RWPE1 (cell line): ENCODE measurements at regions not wholly inside any gene's neighbourhood (a gene's known extent, or its start where the extent isn't known, plus 50 kb on each side); places are given as distances from the start of the nearest gene placed in this dataset.
A peak's percentile ranks its signal among the peaks of the same experiment; 100 is the strongest.

ENCODE experiments used
- CTCF ChIA-PET: fragments of 350-600 bp; sonication (Branson Sonifier 250); formaldehyde crosslinking; extraction: SDS; loops from one replicate; lab custom pipeline; 2021; lab: Yijun Ruan, JAX
- POLR2A ChIA-PET: fragments of 400-600 bp; formaldehyde crosslinking; extraction: SDS; loops from one replicate; lab custom pipeline; 2020; ENCODE audit warnings: antibody characterized with exemption; ENCODE audit not compliant: low non-redundant PET; lab: Yijun Ruan, JAX
- DNase-seq: peaks from one replicate; pipeline ENCODE4 v3.0.0; 2012; ENCODE audit warnings: low spot score
- H3K27ac ChIP-seq: fragments of 450-650 bp; 2 replicates; pipeline ENCODE4 v1.5.1; 2017
- TF ChIP-seq, protein P1 (sequence below): fragments of 450-650 bp; conservative IDR thresholded peaks from 2 replicates; pipeline ENCODE4 v1.5.1; 2017; ENCODE audit warnings: low read depth, mild to moderate bottlenecking

DNA sequence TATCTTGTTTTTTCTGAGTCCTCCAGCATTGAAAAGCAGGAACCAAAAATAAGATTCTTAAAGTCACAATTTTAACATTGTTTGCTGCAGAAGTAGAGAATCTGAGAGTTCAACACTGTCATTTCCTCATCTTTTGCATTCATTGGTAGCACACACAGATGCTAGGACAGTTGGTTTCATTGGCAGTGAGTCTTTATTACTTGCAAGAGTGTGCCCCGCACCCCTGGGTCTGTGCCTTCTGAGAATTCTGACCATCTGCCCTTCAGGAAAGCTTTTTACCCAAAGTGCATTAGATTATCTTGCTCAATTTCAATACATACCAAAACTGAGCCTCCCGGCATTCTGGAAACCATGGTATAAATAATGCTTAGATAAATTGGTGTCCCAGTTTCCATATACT is 247.7 kb upstream of the SLITRK1 start:
- DNase-seq = no peak
- TF ChIP-seq, protein P1, sequence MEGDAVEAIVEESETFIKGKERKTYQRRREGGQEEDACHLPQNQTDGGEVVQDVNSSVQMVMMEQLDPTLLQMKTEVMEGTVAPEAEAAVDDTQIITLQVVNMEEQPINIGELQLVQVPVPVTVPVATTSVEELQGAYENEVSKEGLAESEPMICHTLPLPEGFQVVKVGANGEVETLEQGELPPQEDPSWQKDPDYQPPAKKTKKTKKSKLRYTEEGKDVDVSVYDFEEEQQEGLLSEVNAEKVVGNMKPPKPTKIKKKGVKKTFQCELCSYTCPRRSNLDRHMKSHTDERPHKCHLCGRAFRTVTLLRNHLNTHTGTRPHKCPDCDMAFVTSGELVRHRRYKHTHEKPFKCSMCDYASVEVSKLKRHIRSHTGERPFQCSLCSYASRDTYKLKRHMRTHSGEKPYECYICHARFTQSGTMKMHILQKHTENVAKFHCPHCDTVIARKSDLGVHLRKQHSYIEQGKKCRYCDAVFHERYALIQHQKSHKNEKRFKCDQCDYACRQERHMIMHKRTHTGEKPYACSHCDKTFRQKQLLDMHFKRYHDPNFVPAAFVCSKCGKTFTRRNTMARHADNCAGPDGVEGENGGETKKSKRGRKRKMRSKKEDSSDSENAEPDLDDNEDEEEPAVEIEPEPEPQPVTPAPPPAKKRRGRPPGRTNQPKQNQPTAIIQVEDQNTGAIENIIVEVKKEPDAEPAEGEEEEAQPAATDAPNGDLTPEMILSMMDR = no peak
- ChIA-PET POLR2A (no interaction called here), CTCF (no interaction called here)
- H3K27ac ChIP-seq = no peak overlapping the region

DNA sequence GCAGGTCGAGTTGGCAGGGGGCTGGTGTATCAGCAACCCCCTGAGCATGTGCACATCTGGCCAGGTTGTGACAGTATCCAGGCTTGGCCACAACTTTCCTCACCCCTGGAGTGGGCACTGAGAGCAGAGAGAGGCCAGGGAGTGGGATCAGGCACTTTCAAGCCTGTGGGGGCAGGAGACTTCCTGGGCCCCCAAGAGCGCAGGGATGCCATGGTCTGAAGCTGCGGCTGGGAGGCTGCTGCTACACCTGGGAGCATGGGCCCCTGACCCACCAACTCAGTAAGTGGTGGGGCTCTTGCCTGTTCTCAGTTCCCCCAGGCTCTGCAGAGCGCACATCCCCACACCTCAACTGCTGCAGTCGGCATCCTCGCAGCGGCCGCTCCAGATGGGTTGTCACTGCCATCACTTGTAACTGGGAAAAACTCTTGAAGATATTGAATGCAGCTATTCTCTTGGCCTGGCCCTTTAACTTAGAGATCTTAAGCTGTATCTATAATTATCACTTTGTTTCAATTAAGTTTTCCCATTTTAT is 245.4 kb upstream of the SLITRK1 start:
- H3K27ac ChIP-seq = no peak overlapping the region
- no peak for DNase-seq
- POLR2A ChIA-PET = no interaction called here
- TF ChIP-seq, protein P1 = no peak
- CTCF ChIA-PET = no interaction called here

DNA sequence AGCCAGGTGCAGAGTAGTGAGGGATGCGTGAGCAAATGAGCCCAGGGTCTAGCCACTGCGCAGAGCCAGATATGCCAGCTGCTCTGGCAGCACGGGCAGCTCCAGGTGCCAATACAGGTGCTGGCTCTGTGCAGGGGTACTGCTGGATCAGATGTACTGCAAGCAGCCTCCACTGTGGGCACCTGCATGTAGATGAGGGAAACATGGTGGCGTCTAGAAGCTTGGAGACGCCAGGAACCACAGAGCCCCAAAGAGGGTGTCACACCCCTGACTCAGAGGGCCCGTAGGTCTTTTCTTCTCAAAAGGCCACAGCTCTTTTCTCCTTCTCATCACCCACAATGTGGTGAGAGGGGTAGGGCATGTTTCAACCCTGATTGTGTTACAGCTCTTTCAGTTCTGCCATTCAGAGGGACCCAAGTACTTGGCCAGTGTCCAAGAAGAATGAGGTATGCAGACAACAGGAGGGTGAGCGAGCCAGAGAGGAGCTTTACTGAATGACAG is 244.4 kb upstream of the SLITRK1 start:
- ChIA-PET CTCF (no interaction called here), POLR2A (no interaction called here)
- H3K27ac ChIP-seq = no peak overlapping the region
- TF ChIP-seq, protein P1 = no peak
- no peak for DNase-seq

DNA sequence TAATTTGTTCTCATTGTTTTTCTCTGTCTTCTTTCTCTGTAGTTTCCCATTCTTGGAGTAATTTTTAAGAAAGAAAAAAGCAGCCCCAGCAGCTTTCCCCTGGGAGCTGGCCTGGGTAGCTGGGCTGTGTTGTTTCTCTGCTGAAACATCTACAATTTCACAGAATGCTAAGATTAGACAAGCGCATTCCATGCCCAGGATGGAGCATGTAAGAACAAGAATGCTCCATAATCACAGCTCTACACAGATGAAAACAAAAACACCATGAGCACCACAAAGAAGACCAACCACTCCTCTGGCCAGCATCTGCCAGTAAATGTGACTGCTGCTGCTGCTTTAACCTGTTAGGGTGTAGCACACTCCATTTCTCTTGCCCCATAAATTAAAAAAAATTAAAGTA is 239.2 kb upstream of the SLITRK1 start:
- ChIA-PET POLR2A (no interaction called here), CTCF (no interaction called here)
- DNase-seq = peak; percentile 32
- H3K27ac ChIP-seq = no peak overlapping the region
- TF ChIP-seq, protein P1 = no peak

DNA sequence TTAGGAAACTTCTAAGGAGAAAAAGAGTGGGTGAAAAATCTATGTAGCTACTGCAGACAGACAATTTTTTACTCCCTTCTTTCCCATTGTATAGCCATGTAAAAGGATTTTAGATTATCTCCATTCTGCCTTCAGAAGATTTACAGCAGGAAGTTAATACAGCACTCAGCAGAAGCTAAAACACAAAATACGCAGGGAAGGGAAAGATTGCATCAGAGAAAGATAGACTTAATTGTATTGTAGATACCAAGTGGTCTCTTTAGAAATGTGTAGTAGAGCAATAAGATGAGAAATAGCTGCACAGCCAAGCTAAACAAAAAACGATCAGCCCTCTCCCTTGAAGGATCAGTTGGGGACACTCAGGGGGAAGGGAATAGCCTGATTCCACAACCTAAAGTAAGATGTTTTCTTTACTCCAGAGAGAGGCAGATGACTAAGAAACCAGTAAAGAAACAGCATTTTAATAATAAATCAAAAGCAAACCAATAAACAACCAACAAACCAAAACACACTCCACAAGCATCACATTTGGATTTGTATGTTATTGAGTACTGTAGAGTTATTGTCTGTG is 236.7 kb upstream of the SLITRK1 start:
- TF ChIP-seq, protein P1 = no peak
- H3K27ac ChIP-seq = no peak overlapping the region
- ChIA-PET POLR2A (no interaction called here), CTCF (no interaction called here)
- DNase-seq = no peak

DNA sequence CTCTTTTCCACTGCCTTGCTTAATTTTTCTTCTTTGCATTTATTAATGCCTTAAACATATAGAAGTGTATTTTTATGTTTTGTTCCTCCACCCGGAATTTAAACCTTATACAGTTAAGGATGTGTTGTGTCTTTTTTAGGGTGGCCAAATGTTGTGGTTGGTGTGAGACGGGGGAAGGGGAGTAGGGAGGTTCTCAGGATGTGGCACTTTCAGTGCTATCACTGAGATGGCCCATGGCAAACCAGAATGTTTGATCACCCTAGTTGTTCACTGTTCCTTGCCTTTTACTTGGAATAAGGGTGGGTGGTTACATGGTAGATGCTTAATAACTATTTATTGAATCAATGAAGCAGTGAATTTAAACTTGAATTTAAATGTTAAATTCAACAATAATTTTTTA is 216.0 kb upstream of the SLITRK1 start:
- DNase-seq = no peak
- ChIA-PET CTCF (interaction anchor here (0.6 kb wide), 1 partner anchor 43 kb away, joined by 3 read pairs; no protein-coding TSS in a partner anchor), POLR2A (no interaction called here)
- TF ChIP-seq, protein P1 = no peak
- no peak overlapping the region for H3K27ac ChIP-seq
